HFF-Myc (cell line): ENCODE measurements at regions not wholly inside any gene's neighbourhood (a gene's known extent, or its start where the extent isn't known, plus 50 kb on each side); places are given as distances from the start of the nearest gene placed in this dataset.

Experiments
- DNase-seq: peaks from one replicate; pipeline ENCODE4 v3.0.0-alpha.2; 2011; ENCODE audit warnings: low read depth; ENCODE audit errors: extremely low read depth
- H3K4me3 ChIP-seq: replicated peaks from 2 replicates; pipeline ENCODE4 v1.5.1; 2011; ENCODE audit warnings: low read depth, mild to moderate bottlenecking, control low read depth, low read length
- TF ChIP-seq, protein P1 (sequence below): IDR thresholded peaks from 2 replicates; pipeline ENCODE4 v1.5.1; 2012; ENCODE audit warnings: mild to moderate bottlenecking, low read depth, low read length, control low read depth; ENCODE audit errors: missing control alignments

DNA sequence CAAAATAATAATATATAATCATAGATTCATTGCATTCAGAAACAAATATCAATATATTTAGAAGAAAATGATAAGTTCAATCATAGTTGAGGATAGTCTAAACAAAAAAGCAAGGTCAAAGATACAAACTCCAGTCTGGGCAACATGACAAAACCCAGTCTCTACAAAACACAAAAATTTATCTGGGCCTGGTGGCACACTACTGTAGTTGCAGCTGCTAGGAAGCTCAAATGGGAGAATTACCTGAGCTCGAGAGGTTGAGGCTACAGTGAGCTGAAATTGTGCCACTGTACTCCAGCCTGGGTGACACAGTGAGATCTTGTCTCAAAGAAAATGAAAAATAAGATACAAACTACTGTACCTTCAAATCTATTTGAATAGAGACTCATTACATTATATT lies 52.7 kb upstream of the ANXA10 start:
- no peak for DNase-seq
- TF ChIP-seq, protein P1, sequence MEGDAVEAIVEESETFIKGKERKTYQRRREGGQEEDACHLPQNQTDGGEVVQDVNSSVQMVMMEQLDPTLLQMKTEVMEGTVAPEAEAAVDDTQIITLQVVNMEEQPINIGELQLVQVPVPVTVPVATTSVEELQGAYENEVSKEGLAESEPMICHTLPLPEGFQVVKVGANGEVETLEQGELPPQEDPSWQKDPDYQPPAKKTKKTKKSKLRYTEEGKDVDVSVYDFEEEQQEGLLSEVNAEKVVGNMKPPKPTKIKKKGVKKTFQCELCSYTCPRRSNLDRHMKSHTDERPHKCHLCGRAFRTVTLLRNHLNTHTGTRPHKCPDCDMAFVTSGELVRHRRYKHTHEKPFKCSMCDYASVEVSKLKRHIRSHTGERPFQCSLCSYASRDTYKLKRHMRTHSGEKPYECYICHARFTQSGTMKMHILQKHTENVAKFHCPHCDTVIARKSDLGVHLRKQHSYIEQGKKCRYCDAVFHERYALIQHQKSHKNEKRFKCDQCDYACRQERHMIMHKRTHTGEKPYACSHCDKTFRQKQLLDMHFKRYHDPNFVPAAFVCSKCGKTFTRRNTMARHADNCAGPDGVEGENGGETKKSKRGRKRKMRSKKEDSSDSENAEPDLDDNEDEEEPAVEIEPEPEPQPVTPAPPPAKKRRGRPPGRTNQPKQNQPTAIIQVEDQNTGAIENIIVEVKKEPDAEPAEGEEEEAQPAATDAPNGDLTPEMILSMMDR = no peak
- H3K4me3 ChIP-seq = no peak overlapping the region
